GM12892 (cell line): ENCODE measurements at regions not wholly inside any gene's neighbourhood (a gene's known extent, or its start where the extent isn't known, plus 50 kb on each side); places are given as distances from the start of the nearest gene placed in this dataset.

Source experiments
- POLR2A ChIP-seq: IDR thresholded peaks from 2 replicates; pipeline ENCODE4 v1.6.1; 2011; ENCODE audit warnings: low read depth, low read length, control low read depth
- TAF1 ChIP-seq: IDR thresholded peaks from 2 replicates; pipeline ENCODE4 v1.6.1; 2011; ENCODE audit warnings: low read depth, mild to moderate bottlenecking, control low read depth, low read length, borderline replicate concordance

DNA sequence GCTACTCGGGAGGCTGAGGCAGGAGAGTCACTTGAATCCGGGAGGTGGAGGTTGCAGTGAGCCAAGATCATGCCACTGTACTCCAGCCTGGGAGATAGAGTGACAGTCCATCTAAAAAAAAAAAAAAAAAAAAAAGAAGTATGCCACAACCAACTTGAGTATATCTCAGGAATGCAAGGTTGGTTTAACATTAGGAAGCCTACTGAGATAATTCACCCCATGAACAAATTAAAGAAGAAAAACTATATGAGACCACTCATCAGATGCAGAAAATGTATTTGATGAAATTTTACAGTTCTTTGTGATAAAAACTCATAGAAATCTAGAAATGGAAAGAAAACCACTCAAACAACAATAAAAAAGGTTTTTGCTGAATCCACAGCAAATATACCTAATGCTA is 373.8 kb downstream of the LMO4 start:
- no peak for TF ChIP-seq POLR2A
- no peak for TF ChIP-seq TAF1
